GM18517 (cell line): ENCODE measurements at regions not wholly inside any gene's neighbourhood (a gene's known extent, or its start where the extent isn't known, plus 50 kb on each side); places are given as distances from the start of the nearest gene placed in this dataset.

Source experiments
- ATAC-seq: cut with Tn5 transposase; IDR thresholded peaks from one replicate; pipeline ENCODE4 v1.9.1; 2021; ENCODE audit warnings: mild to moderate bottlenecking, moderate library complexity; ENCODE audit not compliant: unreplicated experiment

GRCh38 chr13:31049833-31050232, 111.9 kb downstream of the HSPH1 start:
- no peak for ATAC-seq

- no peak for ATAC-seq
Observed at GRCh38 chr13:31049083-31049482, 112.6 kb downstream of the HSPH1 start.

DNA sequence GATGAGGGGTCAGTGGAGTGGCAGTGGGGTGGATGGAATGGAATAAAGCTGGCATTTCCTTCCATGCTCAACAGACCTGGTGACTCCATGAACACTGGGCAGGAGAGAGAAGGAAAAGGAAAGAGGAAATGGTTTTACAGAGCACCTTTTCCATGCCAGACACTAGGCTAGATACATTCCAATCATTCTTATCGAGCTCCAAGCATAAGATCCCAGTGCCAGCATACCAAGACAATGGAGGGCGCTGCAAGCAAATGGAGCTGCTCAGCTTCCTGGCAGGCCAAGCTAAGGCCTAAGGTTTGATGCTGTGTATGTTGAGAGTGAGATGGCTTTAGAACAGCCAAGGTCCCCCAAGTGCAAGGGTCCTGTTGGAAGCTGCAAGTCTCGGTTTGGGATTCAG, 113.2 kb downstream of the HSPH1 start:
- ATAC-seq: no peak

- ATAC-seq: no peak
Observed at GRCh38 chr13:31046711-31047279, 114.3 kb downstream of the TEX26 start.

- no peak for ATAC-seq
Observed at GRCh38 chr13:31045286-31046081, 113.0 kb downstream of the TEX26 start.

DNA sequence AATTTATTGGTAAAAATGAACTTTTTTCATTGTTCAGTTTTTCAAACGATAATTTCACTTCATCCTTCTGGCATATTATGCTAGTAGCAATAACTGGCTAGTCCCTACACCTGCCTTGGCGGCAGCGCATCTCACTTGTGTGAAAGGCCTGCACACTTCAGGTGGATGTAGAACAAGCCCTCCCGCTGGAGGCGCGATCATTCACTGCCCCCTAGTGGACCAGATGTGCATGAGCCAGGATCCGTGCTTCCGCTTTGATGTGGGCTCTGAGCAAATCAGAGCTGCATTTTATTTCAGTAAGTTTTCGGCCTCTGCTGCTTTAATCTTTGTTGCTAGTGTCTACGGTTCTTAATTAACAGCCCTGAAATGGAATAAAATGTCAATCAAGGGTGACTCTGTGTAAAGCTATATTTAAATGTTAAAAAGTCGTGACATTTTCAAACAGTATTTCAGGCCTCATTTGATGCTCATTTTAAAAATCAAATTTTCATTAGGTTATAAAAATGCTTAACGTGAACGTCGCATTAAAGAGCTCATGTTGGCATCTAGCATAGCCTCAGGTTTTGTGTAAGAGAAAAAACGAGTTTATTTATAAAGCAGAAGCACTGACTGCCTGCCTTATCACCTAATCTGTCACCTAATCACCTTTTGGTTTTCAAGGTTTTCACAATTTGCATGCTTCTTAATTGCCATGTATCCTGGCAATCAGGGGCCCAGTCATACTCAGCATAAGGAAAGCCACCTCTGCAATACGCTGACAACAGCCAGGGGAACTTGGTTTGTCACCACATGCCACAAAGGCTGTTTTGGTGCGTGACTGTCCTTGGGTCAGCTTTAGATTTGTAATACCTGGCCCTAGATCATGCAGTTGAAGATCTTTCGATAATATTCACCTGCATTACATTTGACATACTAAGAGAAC, 112.2 kb downstream of the TEX26 start:
- peak; percentile 86 for ATAC-seq

DNA sequence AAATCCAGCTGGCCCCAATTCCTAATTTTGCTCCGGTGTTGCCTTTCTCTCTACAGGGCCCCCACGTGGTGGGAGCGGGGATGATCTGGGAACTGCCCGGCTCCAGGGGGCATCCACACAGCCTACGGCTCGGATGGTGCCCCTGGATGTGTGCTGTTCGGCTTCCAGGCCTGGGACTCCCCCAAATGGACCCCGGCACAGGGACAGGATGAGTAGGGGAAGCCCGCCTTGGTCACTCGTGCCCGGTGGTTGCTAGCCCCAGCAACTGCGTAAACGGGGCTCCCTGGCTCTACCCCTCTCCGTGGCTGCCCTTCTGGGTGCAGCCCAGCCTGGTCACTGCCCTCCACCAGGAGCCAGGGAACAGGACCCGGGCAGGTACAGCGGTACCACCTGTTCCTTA, 111.5 kb downstream of the TEX26 start:
- peak; percentile 16 for ATAC-seq

- no peak for ATAC-seq
Observed at GRCh38 chr13:31042481-31043165, 110.2 kb downstream of the TEX26 start.

GRCh38 chr13:31042049-31042448, 109.6 kb downstream of the TEX26 start:
- no peak for ATAC-seq

DNA sequence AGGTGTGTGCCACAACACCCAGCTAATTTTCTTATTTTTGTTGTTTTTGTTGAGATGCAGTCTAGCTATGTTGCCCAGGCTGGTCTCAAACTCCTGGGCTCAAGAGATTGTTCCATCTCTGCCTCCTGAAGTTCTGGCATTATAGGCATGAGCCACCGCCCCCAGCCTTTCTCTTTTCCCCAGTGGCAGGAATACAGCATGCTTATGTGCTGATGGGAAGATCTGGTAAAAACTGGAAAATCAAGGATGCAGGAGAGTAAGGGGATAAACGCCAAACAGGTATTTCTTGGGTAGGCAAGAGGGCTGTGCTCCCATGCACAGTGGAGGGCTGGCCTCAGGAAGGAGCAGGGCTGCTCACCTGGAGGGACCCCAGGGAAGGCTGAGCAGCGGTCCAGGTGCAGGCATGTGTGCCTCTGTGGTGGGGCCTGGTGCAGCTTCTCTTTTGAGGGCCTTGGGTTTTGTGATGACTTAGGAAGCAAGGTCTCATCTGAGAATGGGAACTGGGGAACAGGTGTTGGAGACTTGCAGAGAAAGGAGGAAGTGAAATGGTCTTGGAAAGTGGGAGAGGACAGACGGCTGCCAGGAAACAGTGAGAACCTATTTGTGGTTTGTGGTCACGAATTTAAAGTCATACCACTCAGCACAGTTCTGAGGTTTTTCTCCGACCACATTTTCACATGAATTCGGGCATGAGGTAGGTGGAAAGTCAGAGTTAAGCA, 106.5 kb downstream of the TEX26 start:
- ATAC-seq: peak; percentile 78

GRCh38 chr13:31037874-31038500, 105.5 kb downstream of the TEX26 start:
- ATAC-seq: no peak

GRCh38 chr13:31036731-31037695, 104.6 kb downstream of the TEX26 start:
- ATAC-seq: no peak

DNA sequence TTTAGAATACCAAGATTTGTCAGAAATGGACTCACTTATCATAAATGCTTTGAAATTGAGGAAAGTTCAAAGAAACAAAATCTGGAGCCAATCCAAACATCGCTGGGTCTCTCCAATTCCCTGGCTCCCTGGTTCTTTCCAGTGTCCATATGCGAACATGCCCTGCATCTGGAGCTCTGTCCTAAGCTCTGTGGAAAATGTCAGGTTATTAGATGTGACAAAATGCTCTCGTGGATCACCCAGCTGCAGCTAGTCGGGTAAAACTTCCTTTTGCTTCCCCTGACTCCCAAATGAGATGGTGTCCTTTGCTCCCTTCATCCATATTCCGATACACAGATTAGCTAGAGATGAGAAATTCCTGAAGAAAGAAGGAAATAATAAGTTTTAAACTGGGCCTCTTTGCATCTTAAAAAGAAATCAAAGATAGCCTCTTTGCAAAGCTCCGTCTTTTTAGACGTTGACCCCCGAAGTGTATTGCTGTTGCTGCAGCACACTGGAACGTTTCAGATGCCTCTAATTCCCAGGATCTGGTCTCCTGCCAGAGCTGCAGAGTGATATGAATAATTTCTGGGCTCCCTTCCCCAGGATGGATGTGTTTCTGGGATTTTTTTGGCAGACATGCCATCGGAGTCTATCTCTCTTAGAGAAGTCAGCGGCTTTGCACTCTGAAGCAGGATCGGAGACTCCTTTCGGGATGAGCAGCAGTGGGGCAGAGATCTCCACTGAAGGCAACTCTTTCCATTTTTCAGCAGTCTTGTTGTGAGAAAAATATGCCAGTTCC, 102.9 kb downstream of the TEX26 start:
- ATAC-seq: no peak

DNA sequence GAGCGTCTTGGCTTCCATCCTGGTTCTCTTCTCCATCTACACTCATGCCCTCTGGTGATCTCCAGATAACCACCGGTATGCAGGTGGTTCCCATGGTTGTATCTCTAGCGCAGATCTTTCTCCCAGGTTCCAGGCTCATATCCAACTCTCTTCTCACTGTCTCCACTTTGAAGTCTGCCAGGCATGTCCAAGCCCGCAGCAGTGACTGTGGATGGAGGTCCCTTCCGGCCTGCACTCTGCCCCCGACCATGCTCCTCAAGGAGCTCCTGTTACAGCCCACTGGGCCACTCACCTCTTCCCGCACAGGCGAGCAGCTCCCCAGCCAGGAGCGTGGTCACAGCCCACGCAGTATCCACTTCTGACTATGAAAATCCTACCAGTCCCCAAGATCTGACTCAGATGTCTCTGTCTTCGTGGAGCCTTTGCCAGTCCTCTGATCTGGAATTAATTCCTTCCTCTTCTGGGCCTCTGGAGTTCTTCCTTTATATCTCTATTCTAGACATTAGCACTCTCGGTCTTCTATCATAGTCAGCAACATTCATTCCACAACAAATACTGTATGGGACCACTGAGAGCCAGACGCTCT, 100.2 kb downstream of the TEX26 start:
- no peak for ATAC-seq

DNA sequence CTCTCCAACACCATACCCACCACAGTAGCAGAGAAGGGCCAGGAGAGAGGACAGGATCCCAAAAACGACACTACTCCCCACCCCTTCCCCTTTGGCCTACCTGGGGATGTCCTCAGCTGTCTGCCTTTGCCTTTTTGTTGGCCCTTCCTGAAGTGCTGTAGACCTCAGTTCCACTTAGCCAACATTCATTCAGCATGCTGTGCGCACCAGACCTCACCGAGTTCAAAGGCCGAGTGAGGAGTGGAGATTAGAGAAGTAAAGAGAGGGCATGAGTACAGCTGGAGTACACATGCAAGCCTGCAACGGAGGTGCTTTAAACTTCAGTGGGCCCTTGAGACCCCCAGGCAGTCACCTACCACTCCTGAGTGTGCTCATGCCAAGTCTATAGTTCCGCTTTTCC, 99.0 kb downstream of the TEX26 start:
- ATAC-seq: no peak

DNA sequence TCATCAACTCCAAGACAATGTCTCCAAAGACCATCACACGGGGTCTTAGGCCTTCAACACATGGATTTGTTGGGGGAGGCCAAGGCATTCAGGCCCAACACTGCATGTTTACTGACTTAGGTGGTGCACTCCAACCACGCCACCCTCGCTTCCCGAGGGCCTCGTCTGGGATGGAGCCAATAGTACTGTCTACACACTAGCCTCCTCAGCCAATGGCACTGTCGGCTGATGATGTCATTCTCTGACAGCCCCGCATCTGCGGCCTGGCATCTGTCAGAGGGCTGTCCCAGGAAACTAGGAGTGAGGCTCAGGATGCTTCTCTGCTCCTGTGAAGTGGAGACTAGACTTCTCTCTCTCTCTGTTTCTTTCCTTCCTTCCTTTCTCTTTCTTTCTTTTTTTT, 96.6 kb downstream of the TEX26 start:
- no peak for ATAC-seq

GRCh38 chr13:31027136-31027535, 94.7 kb downstream of the TEX26 start:
- no peak for ATAC-seq
